WTC11 (cell line): ENCODE measurements at regions not wholly inside any gene's neighbourhood (a gene's known extent, or its start where the extent isn't known, plus 50 kb on each side); places are given as distances from the start of the nearest gene placed in this dataset.

ENCODE experiments used
- ATAC-seq: fragments of 200-7000 bp; cut with Tn5 transposase; 2 replicates; pipeline ENCODE4 v1.10.0; 2021; ENCODE audit warnings: mild to moderate bottlenecking, moderate library complexity
- CTCF ChIA-PET: fragments of 300-600 bp; sonication (Branson Sonifier 250); formaldehyde crosslinking; loops from one replicate; lab custom pipeline; 2021; ENCODE audit warnings: antibody characterized with exemption; lab: Charles Lee
- POLR2A ChIA-PET: fragments of 350-600 bp; sonication (Branson Sonifier 250); formaldehyde crosslinking; loops from one replicate; lab custom pipeline; 2021; ENCODE audit warnings: antibody characterized with exemption; lab: Charles Lee
- DNase-seq: peaks from one replicate; pipeline ENCODE4 v3.0.0; 2021; ENCODE audit warnings: low spot score
- H3K27ac Mint-ChIP-seq: 2 replicates; pipeline ENCODE4 v1.8.0; 2021; ENCODE audit warnings: mixed read lengths
- H3K27me3 Mint-ChIP-seq: 2 replicates; pipeline ENCODE4 v1.8.0; 2021; ENCODE audit warnings: low read depth, mild to moderate bottlenecking, moderate library complexity, mixed read lengths
- H3K36me3 Mint-ChIP-seq: 2 replicates; pipeline ENCODE4 v1.8.0; 2021; ENCODE audit warnings: mixed read lengths
- H3K4me1 Mint-ChIP-seq: 2 replicates; pipeline ENCODE4 v1.8.0; 2022; ENCODE audit warnings: mixed read lengths
- H3K4me3 Mint-ChIP-seq: 2 replicates; pipeline ENCODE4 v1.8.0; 2021; ENCODE audit warnings: mild to moderate bottlenecking, moderate library complexity, mixed read lengths
- H3K9me3 Mint-ChIP-seq: 2 replicates; pipeline ENCODE4 v1.8.0; 2021; ENCODE audit warnings: mixed read lengths
- CREM ChIP-seq: sonication (generic); formaldehyde crosslinking; IDR thresholded peaks from 2 replicates; pipeline ENCODE4 v1.8.1; 2022; ENCODE audit warnings: mild to moderate bottlenecking, missing genetic modification reagents, moderate library complexity
- ETV6 ChIP-seq: sonication (generic); formaldehyde crosslinking; IDR thresholded peaks from 2 replicates; pipeline ENCODE4 v1.8.1; 2022; ENCODE audit warnings: mild to moderate bottlenecking, missing genetic modification reagents
- FOXK1 ChIP-seq: sonication (generic); formaldehyde crosslinking; IDR thresholded peaks from 2 replicates; pipeline ENCODE4 v1.8.0; 2022; ENCODE audit warnings: mild to moderate bottlenecking, moderate library complexity, missing genetic modification reagents
- JUN ChIP-seq: sonication (generic); formaldehyde crosslinking; IDR thresholded peaks from 2 replicates; pipeline ENCODE4 v1.8.0; 2023; ENCODE audit warnings: mild to moderate bottlenecking, missing genetic modification reagents
- NR3C1 ChIP-seq: sonication (generic); formaldehyde crosslinking; conservative IDR thresholded peaks from 2 replicates; pipeline ENCODE4 v1.8.1; 2023; ENCODE audit warnings: low read depth, mild to moderate bottlenecking, missing genetic modification reagents
- TCF7 ChIP-seq: sonication (generic); formaldehyde crosslinking; IDR thresholded peaks from 2 replicates; pipeline ENCODE4 v1.8.0; 2022; ENCODE audit warnings: mild to moderate bottlenecking, low read depth, missing genetic modification reagents, moderate library complexity
- TEAD1 ChIP-seq: sonication (generic); formaldehyde crosslinking; IDR thresholded peaks from 2 replicates; pipeline ENCODE4 v1.8.0; 2022; ENCODE audit warnings: mild to moderate bottlenecking, missing genetic modification reagents
- ZNF121 ChIP-seq: sonication (generic); formaldehyde crosslinking; IDR thresholded peaks from 2 replicates; pipeline ENCODE4 v1.8.0; 2023; ENCODE audit warnings: missing genetic modification reagents
- ZNF138 ChIP-seq: sonication (generic); formaldehyde crosslinking; conservative IDR thresholded peaks from 2 replicates; pipeline ENCODE4 v1.8.1; 2022; ENCODE audit warnings: mild to moderate bottlenecking, moderate library complexity, missing genetic modification reagents
- ZNF416 ChIP-seq: fragments of 250-450 bp; sonication (Bioruptor Pico); IDR thresholded peaks from 2 replicates; pipeline ENCODE4 v1.9.0; 2021; ENCODE audit warnings: mild to moderate bottlenecking, inconsistent platforms
- TF ChIP-seq, protein P1 (sequence below): sonication (generic); formaldehyde crosslinking; IDR thresholded peaks from 2 replicates; pipeline ENCODE4 v1.8.0; 2022; ENCODE audit warnings: mild to moderate bottlenecking, missing genetic modification reagents
- TF ChIP-seq, protein P2 (sequence below): fragments of 250-450 bp; sonication (Bioruptor Pico); IDR thresholded peaks from 2 replicates; pipeline ENCODE4 v1.8.0; 2021; ENCODE audit warnings: mild to moderate bottlenecking
- TF ChIP-seq, protein P3 (sequence below): sonication (generic); formaldehyde crosslinking; IDR thresholded peaks from 2 replicates; pipeline ENCODE4 v1.8.1; 2023; ENCODE audit warnings: mild to moderate bottlenecking, missing genetic modification reagents, moderate library complexity
- TF ChIP-seq, protein P4 (sequence below): fragments of 250-450 bp; sonication (Bioruptor Pico); IDR thresholded peaks from 2 replicates; pipeline ENCODE4 v1.9.0; 2021; ENCODE audit warnings: mild to moderate bottlenecking
- TF ChIP-seq, protein P5 (sequence below): sonication (generic); formaldehyde crosslinking; IDR thresholded peaks from 2 replicates; pipeline ENCODE4 v1.8.0; 2022; ENCODE audit warnings: missing genetic modification reagents

DNA sequence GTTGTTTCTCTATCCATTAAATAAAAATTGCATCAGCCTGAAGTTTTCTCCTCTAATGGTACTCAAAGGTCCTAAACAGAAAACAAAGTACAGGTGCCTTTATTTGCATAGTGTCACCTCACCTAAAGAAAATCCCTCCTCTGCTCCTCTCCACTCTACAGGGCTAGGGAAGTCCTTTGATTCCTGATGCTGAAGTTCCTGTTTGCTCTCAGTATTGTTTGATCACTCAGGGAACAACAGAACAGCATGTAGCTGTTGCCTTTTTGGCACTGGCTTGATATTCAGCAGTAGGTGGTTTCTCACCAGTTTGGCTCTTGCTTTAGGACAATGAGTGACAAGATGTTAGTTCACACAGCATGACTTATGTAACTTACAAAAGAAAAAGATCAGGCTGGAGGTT, 156.2 kb upstream of the SLC7A11 start (continued):
- TF ChIP-seq, protein P1, sequence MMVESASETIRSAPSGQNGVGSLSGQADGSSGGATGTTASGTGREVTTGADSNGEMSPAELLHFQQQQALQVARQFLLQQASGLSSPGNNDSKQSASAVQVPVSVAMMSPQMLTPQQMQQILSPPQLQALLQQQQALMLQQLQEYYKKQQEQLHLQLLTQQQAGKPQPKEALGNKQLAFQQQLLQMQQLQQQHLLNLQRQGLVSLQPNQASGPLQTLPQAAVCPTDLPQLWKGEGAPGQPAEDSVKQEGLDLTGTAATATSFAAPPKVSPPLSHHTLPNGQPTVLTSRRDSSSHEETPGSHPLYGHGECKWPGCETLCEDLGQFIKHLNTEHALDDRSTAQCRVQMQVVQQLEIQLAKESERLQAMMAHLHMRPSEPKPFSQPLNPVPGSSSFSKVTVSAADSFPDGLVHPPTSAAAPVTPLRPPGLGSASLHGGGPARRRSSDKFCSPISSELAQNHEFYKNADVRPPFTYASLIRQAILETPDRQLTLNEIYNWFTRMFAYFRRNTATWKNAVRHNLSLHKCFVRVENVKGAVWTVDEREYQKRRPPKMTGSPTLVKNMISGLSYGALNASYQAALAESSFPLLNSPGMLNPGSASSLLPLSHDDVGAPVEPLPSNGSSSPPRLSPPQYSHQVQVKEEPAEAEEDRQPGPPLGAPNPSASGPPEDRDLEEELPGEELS: peak; percentile 91; the same call in 1 of the 2 replicates

DNA sequence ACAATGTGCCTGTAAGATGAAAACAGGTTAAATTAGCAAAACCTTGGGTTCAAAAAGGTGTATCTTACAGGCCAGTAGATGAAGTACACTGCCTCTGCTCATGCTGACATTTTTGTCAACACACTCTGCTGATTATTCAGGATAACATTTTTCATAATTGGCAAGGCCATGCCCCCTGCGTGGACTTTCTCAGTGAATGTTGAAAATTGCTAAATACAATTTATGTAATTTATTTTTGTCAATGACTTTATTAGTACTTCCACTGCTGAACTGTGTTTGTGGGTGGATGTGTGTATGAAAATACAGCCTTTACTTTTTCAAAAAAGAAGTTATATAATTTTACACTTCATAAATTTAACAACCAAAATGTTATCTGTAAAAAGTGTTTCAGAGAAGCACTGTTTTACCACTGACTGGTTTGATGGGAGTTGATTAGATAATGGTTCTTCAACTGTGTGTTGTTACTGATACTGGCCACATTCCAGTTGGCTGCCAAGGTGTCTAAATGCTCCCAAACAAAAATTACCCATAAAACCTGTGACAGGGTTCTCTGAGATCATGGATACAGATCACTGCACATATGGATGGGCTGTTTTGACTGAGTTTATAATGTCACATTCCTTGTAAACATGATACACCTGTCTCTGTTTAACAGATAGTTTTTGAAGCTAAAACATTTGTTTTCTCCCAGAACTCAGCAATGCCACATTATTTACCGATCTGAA, 151.9 kb upstream of the SLC7A11 start:
- ChIA-PET CTCF (no interaction called here), POLR2A (no interaction called here)
- Mint-ChIP-seq H3K36me3 (no peaks in the 10 kb centered on the region), H3K4me1 (peaks cover 10% of the 10 kb centered on the region), H3K9me3 (no peaks in the 10 kb centered on the region), H3K27ac (no peak overlapping the region), H3K27me3 (peaks cover 8% of the 10 kb centered on the region), H3K4me3 (no peak overlapping the region)
- ATAC-seq (no peak), DNase-seq (no peak)
- TF ChIP-seq, protein P2, sequence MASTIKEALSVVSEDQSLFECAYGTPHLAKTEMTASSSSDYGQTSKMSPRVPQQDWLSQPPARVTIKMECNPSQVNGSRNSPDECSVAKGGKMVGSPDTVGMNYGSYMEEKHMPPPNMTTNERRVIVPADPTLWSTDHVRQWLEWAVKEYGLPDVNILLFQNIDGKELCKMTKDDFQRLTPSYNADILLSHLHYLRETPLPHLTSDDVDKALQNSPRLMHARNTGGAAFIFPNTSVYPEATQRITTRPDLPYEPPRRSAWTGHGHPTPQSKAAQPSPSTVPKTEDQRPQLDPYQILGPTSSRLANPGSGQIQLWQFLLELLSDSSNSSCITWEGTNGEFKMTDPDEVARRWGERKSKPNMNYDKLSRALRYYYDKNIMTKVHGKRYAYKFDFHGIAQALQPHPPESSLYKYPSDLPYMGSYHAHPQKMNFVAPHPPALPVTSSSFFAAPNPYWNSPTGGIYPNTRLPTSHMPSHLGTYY (CRISPR knock-in tag): no peak
- TF ChIP-seq ZNF121 (no peak), ETV6 (CRISPR knock-in tag) (no peak), CREM (CRISPR knock-in tag) (no peak), NR3C1 (CRISPR knock-in tag) (no peak), JUN (CRISPR knock-in tag) (no peak), FOXK1 (no peak), TEAD1 (CRISPR knock-in tag) (no peak), TCF7 (CRISPR knock-in tag) (no peak), ZNF138 (CRISPR knock-in tag) (no peak), ZNF416 (CRISPR knock-in tag) (no peak)
- TF ChIP-seq, protein P3, sequence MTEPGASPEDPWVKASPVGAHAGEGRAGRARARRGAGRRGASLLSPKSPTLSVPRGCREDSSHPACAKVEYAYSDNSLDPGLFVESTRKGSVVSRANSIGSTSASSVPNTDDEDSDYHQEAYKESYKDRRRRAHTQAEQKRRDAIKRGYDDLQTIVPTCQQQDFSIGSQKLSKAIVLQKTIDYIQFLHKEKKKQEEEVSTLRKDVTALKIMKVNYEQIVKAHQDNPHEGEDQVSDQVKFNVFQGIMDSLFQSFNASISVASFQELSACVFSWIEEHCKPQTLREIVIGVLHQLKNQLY (CRISPR knock-in tag): no peak
- TF ChIP-seq, protein P4, sequence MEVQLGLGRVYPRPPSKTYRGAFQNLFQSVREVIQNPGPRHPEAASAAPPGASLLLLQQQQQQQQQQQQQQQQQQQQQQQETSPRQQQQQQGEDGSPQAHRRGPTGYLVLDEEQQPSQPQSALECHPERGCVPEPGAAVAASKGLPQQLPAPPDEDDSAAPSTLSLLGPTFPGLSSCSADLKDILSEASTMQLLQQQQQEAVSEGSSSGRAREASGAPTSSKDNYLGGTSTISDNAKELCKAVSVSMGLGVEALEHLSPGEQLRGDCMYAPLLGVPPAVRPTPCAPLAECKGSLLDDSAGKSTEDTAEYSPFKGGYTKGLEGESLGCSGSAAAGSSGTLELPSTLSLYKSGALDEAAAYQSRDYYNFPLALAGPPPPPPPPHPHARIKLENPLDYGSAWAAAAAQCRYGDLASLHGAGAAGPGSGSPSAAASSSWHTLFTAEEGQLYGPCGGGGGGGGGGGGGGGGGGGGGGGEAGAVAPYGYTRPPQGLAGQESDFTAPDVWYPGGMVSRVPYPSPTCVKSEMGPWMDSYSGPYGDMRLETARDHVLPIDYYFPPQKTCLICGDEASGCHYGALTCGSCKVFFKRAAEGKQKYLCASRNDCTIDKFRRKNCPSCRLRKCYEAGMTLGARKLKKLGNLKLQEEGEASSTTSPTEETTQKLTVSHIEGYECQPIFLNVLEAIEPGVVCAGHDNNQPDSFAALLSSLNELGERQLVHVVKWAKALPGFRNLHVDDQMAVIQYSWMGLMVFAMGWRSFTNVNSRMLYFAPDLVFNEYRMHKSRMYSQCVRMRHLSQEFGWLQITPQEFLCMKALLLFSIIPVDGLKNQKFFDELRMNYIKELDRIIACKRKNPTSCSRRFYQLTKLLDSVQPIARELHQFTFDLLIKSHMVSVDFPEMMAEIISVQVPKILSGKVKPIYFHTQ (CRISPR knock-in tag): no peak
- TF ChIP-seq, protein P5, sequence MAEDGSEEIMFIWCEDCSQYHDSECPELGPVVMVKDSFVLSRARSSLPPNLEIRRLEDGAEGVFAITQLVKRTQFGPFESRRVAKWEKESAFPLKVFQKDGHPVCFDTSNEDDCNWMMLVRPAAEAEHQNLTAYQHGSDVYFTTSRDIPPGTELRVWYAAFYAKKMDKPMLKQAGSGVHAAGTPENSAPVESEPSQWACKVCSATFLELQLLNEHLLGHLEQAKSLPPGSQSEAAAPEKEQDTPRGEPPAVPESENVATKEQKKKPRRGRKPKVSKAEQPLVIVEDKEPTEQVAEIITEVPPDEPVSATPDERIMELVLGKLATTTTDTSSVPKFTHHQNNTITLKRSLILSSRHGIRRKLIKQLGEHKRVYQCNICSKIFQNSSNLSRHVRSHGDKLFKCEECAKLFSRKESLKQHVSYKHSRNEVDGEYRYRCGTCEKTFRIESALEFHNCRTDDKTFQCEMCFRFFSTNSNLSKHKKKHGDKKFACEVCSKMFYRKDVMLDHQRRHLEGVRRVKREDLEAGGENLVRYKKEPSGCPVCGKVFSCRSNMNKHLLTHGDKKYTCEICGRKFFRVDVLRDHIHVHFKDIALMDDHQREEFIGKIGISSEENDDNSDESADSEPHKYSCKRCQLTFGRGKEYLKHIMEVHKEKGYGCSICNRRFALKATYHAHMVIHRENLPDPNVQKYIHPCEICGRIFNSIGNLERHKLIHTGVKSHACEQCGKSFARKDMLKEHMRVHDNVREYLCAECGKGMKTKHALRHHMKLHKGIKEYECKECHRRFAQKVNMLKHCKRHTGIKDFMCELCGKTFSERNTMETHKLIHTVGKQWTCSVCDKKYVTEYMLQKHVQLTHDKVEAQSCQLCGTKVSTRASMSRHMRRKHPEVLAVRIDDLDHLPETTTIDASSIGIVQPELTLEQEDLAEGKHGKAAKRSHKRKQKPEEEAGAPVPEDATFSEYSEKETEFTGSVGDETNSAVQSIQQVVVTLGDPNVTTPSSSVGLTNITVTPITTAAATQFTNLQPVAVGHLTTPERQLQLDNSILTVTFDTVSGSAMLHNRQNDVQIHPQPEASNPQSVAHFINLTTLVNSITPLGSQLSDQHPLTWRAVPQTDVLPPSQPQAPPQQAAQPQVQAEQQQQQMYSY (CRISPR knock-in tag): no peak
